Parathyroid adenoma (tissue), 2 donors: ENCODE measurements at regions not wholly inside any gene's neighbourhood (a gene's known extent, or its start where the extent isn't known, plus 50 kb on each side); places are given as distances from the start of the nearest gene placed in this dataset.

Experiments
- H2AFZ ChIP-seq: fragments of 300-600 bp; sonication (generic); one replicate; pipeline ENCODE4 v1.7.0; 2017; ENCODE audit warnings: antibody characterized with exemption, mild to moderate bottlenecking
- H3K27ac ChIP-seq: fragments of 300-600 bp; sonication (generic); one replicate; pipeline ENCODE4 v1.7.0; 2017
- H3K27me3 ChIP-seq: fragments of 300-600 bp; sonication (generic); one replicate; pipeline ENCODE4 v1.7.0; 2017; ENCODE audit warnings: low read length; ENCODE audit not compliant: control insufficient read depth, insufficient read depth
- H3K36me3 ChIP-seq: fragments of 300-600 bp; sonication (generic); one replicate; pipeline ENCODE4 v1.7.0; 2017; ENCODE audit warnings: low read length; ENCODE audit not compliant: control insufficient read depth, insufficient read depth
- H3K4me1 ChIP-seq: fragments of 300-600 bp; sonication (generic); one replicate; pipeline ENCODE4 v1.7.0; 2017; ENCODE audit warnings: control low read depth
- H3K4me2 ChIP-seq: fragments of 300-600 bp; sonication (generic); one replicate; pipeline ENCODE4 v1.7.0; 2017; ENCODE audit warnings: low read length
- H3K4me3 ChIP-seq: fragments of 300-600 bp; sonication (generic); one replicate; pipeline ENCODE4 v1.7.0; 2017; ENCODE audit warnings: low read depth, low read length
- H3K79me2 ChIP-seq: fragments of 300-600 bp; sonication (generic); one replicate; pipeline ENCODE4 v1.7.0; 2017; ENCODE audit warnings: control low read depth
- H3K9ac ChIP-seq: fragments of 300-600 bp; sonication (generic); one replicate; pipeline ENCODE4 v1.7.0; 2017; ENCODE audit warnings: mild to moderate bottlenecking
- H3K9me3 ChIP-seq: fragments of 300-600 bp; sonication (generic); one replicate; pipeline ENCODE4 v1.7.0; 2017; ENCODE audit warnings: low read length; ENCODE audit not compliant: control insufficient read depth
- CTCF ChIP-seq: fragments of 300-600 bp; sonication (generic); IDR thresholded peaks from one replicate; pipeline ENCODE4 v1.7.0; 2017; ENCODE audit warnings: antibody characterized with exemption, mild to moderate bottlenecking
- donor health status: primary hyperparathyroidism.

- Histone ChIP-seq H3K36me3 (no peaks in the 10 kb centered on the region), H3K9ac (no peak overlapping the region), H3K9me3 (no peaks in the 10 kb centered on the region), H3K4me2 (peak overlapping the region; percentile 74), H3K79me2 (no peaks in the 10 kb centered on the region), H3K27me3 (no peaks in the 10 kb centered on the region), H2AFZ (peak overlapping the region; percentile 90), H3K4me3 (no peak overlapping the region), H3K4me1 (no peaks in the 10 kb centered on the region), H3K27ac (no peak overlapping the region)
- TF ChIP-seq CTCF: no peak
These were observed 258.4 kb upstream of the SDK2 start for GRCh38 chr17:73902416-73903181.

GRCh38 chr17:73906896-73907870, 262.9 kb upstream of the SDK2 start:
- no peak overlapping the region for H2AFZ ChIP-seq
- no peak overlapping the region for H3K27ac ChIP-seq
- no peaks in the 10 kb centered on the region for H3K79me2 ChIP-seq
- H3K9ac ChIP-seq: no peak overlapping the region
- no peak overlapping the region for H3K4me3 ChIP-seq
- no peaks in the 10 kb centered on the region for H3K36me3 ChIP-seq
- TF ChIP-seq CTCF: no peak
- H3K9me3 ChIP-seq: no peaks in the 10 kb centered on the region
- H3K4me1 ChIP-seq: no peaks in the 10 kb centered on the region
- peaks cover 5% of the 10 kb centered on the region for H3K27me3 ChIP-seq
- no peak overlapping the region for H3K4me2 ChIP-seq

GRCh38 chr17:73909186-73909585, 264.9 kb upstream of the SDK2 start:
- Histone ChIP-seq H3K9me3 (no peaks in the 10 kb centered on the region), H3K4me2 (no peak overlapping the region), H3K36me3 (no peaks in the 10 kb centered on the region), H3K4me3 (no peak overlapping the region), H3K27me3 (peaks cover 5% of the 10 kb centered on the region), H2AFZ (no peak overlapping the region), H3K9ac (no peak overlapping the region), H3K4me1 (no peaks in the 10 kb centered on the region), H3K27ac (no peak overlapping the region), H3K79me2 (no peaks in the 10 kb centered on the region)
- no peak for TF ChIP-seq CTCF

- Histone ChIP-seq H3K4me2 (no peak overlapping the region), H3K79me2 (no peaks in the 10 kb centered on the region), H3K9ac (no peak overlapping the region), H3K4me1 (no peaks in the 10 kb centered on the region), H3K27me3 (peaks cover 5% of the 10 kb centered on the region), H2AFZ (no peak overlapping the region), H3K27ac (no peak overlapping the region), H3K36me3 (no peaks in the 10 kb centered on the region), H3K4me3 (no peak overlapping the region), H3K9me3 (no peaks in the 10 kb centered on the region)
- no peak for TF ChIP-seq CTCF
These were observed 266.0 kb upstream of the SDK2 start for GRCh38 chr17:73910206-73910605.
